HG03280 (cell line): ENCODE measurements at regions not wholly inside any gene's neighbourhood (a gene's known extent, or its start where the extent isn't known, plus 50 kb on each side); places are given as distances from the start of the nearest gene placed in this dataset.
A peak's percentile ranks its signal among the peaks of the same experiment; 100 is the strongest.

Experiments used
- ATAC-seq: cut with Tn5 transposase; IDR thresholded peaks from one replicate; pipeline ENCODE4 v1.9.1; 2021; ENCODE audit warnings: mild to moderate bottlenecking, moderate library complexity; ENCODE audit not compliant: unreplicated experiment

- ATAC-seq = no peak
Measured at GRCh38 chr14:46788994-46789393, 137.4 kb upstream of the RPL10L start.

- ATAC-seq = no peak
Measured at GRCh38 chr14:46782281-46782680, 130.7 kb upstream of the RPL10L start.

GRCh38 chr14:46769292-46769691 lies 117.7 kb upstream of the RPL10L start:
- peak; percentile 98 for ATAC-seq

GRCh38 chr14:46747001-46747652 lies 95.5 kb upstream of the RPL10L start:
- no peak for ATAC-seq

- no peak for ATAC-seq
Measured at GRCh38 chr14:46734286-46734685, 82.7 kb upstream of the RPL10L start.

GRCh38 chr14:46717211-46717610 lies 65.6 kb upstream of the RPL10L start:
- ATAC-seq = no peak
